Fibroblast of skin of back (primary cell): ENCODE measurements at regions not wholly inside any gene's neighbourhood (a gene's known extent, or its start where the extent isn't known, plus 50 kb on each side); places are given as distances from the start of the nearest gene placed in this dataset.
A peak's percentile ranks its signal among the peaks of the same experiment; 100 is the strongest.

ENCODE experiments used
- DNase-seq: peaks from one replicate; pipeline ENCODE4 v3.0.0-alpha.2; 2013

GRCh38 chr5:124301850-124302249, 444.6 kb downstream of the ZNF608 start:
- peak; percentile 54 for DNase-seq

- no peak for DNase-seq
Measured at GRCh38 chr5:124300815-124301621, 445.4 kb downstream of the ZNF608 start.

- no peak for DNase-seq
Measured at GRCh38 chr5:124297826-124298225, 448.6 kb downstream of the ZNF608 start.

GRCh38 chr5:124292322-124292855, 454.1 kb downstream of the ZNF608 start:
- DNase-seq, result no peak

GRCh38 chr5:124289641-124290311, 456.7 kb downstream of the ZNF608 start:
- no peak for DNase-seq

- no peak for DNase-seq
Measured at GRCh38 chr5:124289130-124289529, 457.3 kb downstream of the ZNF608 start.

GRCh38 chr5:124287813-124288212, 458.6 kb downstream of the ZNF608 start:
- DNase-seq, result no peak

GRCh38 chr5:124285733-124286132, 460.7 kb downstream of the ZNF608 start:
- DNase-seq, result no peak

- no peak for DNase-seq
Measured at GRCh38 chr5:124285071-124285470, 461.4 kb downstream of the ZNF608 start.

GRCh38 chr5:124283031-124283430, 463.4 kb downstream of the ZNF608 start:
- DNase-seq, result no peak

- DNase-seq, result no peak
Measured at GRCh38 chr5:124280079-124280478, 466.4 kb downstream of the ZNF608 start.

- no peak for DNase-seq
Measured at GRCh38 chr5:124279146-124279876, 467.1 kb downstream of the ZNF608 start.

- DNase-seq, result no peak
Measured at GRCh38 chr5:124278636-124279035, 467.8 kb downstream of the ZNF608 start.

- no peak for DNase-seq
Measured at GRCh38 chr5:124277767-124278545, 468.5 kb downstream of the ZNF608 start.

- no peak for DNase-seq
Measured at GRCh38 chr5:124276166-124276565, 470.3 kb downstream of the ZNF608 start.

- peak; percentile 67 for DNase-seq
Measured at GRCh38 chr5:124274949-124275348, 471.5 kb downstream of the ZNF608 start.

GRCh38 chr5:124264499-124264898, 481.9 kb downstream of the ZNF608 start:
- DNase-seq, result peak; percentile 28

GRCh38 chr5:124263680-124264491, 482.6 kb downstream of the ZNF608 start:
- DNase-seq, result no peak

GRCh38 chr5:124262991-124263571, 483.4 kb downstream of the ZNF608 start:
- DNase-seq, result no peak

- no peak for DNase-seq
Measured at GRCh38 chr5:124262470-124262869, 484.0 kb downstream of the ZNF608 start.

GRCh38 chr5:124261848-124262247, 484.6 kb downstream of the ZNF608 start:
- no peak for DNase-seq
